Mesenchymal stem cell (in vitro differentiated cells and primary cell): ENCODE measurements at regions not wholly inside any gene's neighbourhood (a gene's known extent, or its start where the extent isn't known, plus 50 kb on each side); places are given as distances from the start of the nearest gene placed in this dataset.

Experiments
- DNase-seq: peaks from one replicate; pipeline ENCODE4 v3.0.0-alpha.2; 2013
- H2AFZ ChIP-seq: one replicate; pipeline ENCODE4 v1.6.1; 2013; ENCODE audit warnings: low read depth, mild to moderate bottlenecking, control low read depth, inconsistent platforms, low read length, moderate library complexity
- H2AK5ac ChIP-seq: 2 replicates; pipeline ENCODE4 v1.6.1; 2013; ENCODE audit warnings: low read length, moderate library complexity, mild to moderate bottlenecking, inconsistent platforms; ENCODE audit not compliant: severe bottlenecking
- H2BK120ac ChIP-seq: one replicate; pipeline ENCODE4 v1.6.1; 2013; ENCODE audit warnings: low read depth, mild to moderate bottlenecking, inconsistent platforms, low read length, moderate library complexity
- H2BK12ac ChIP-seq, 2 experiments: one replicate each; pipeline ENCODE4 v1.6.1; 2013; ENCODE audit warnings: inconsistent platforms in 2 of 2, low read length in 2 of 2, mild to moderate bottlenecking in 2 of 2, moderate library complexity in 2 of 2, control low read depth in 1 of 2
- H2BK15ac ChIP-seq: one replicate; pipeline ENCODE4 v1.6.1; 2013; ENCODE audit warnings: mild to moderate bottlenecking, low read depth, inconsistent platforms; ENCODE audit not compliant: poor library complexity, severe bottlenecking
- H2BK5ac ChIP-seq: 2 replicates; pipeline ENCODE4 v1.6.1; 2013; ENCODE audit warnings: low read depth, mild to moderate bottlenecking, low read length, control low read depth, inconsistent platforms; ENCODE audit not compliant: poor library complexity, severe bottlenecking
- H3K14ac ChIP-seq, 2 experiments: one replicate each; pipeline ENCODE4 v1.6.1; 2013; ENCODE audit warnings: inconsistent platforms in 2 of 2, low read length in 2 of 2, control low read depth in 1 of 2, mild to moderate bottlenecking in 1 of 2, moderate library complexity in 1 of 2
- H3K18ac ChIP-seq, 2 experiments: one replicate each; pipeline ENCODE4 v1.6.1; 2013; ENCODE audit warnings: inconsistent platforms in 2 of 2, low read length in 2 of 2, control low read depth in 1 of 2, low read depth in 1 of 2, mild to moderate bottlenecking in 1 of 2
- H3K23ac ChIP-seq, 2 experiments: one replicate each; pipeline ENCODE4 v1.6.1; 2013; ENCODE audit warnings: inconsistent platforms in 2 of 2, low read length in 2 of 2, mild to moderate bottlenecking in 2 of 2, moderate library complexity in 2 of 2, control low read depth in 1 of 2
- H3K27ac ChIP-seq: 2 replicates; pipeline ENCODE4 v1.5.1; 2013; ENCODE audit warnings: mild to moderate bottlenecking, moderate library complexity, low read length, control low read depth, inconsistent platforms; ENCODE audit not compliant: poor library complexity, severe bottlenecking
- H3K27me3 ChIP-seq, 2 experiments: 2 replicates each; pipeline versions ENCODE4 v1.6.1 to v1.7.0; 2013; ENCODE audit warnings: low read length in 2 of 2, mild to moderate bottlenecking in 2 of 2, moderate library complexity in 2 of 2, control low read depth in 1 of 2, inconsistent platforms in 1 of 2; ENCODE audit not compliant: control insufficient read depth in 1 of 2, insufficient read depth in 1 of 2
- H3K36me3 ChIP-seq, 2 experiments: 2 replicates each; pipeline versions ENCODE4 v1.6.1 to v1.7.0; 2013; ENCODE audit warnings: low read length in 2 of 2, control low read depth in 1 of 2, inconsistent platforms in 1 of 2, low read depth in 1 of 2, mild to moderate bottlenecking in 1 of 2; ENCODE audit not compliant: insufficient read depth in 2 of 2, control insufficient read depth in 1 of 2
- H3K4ac ChIP-seq, 2 experiments: one replicate each; pipeline ENCODE4 v1.6.1; 2013; ENCODE audit warnings: inconsistent platforms in 2 of 2, low read length in 2 of 2, mild to moderate bottlenecking in 2 of 2, moderate library complexity in 2 of 2, control low read depth in 1 of 2, low read depth in 1 of 2
- H3K4me1 ChIP-seq: 2 replicates; pipeline ENCODE4 v1.6.1; 2013; ENCODE audit warnings: low read depth, low read length, control low read depth; ENCODE audit not compliant: control insufficient read depth, insufficient read depth
- H3K4me2 ChIP-seq: 2 replicates; pipeline ENCODE4 v1.6.1; 2013; ENCODE audit warnings: low read length, mild to moderate bottlenecking, inconsistent platforms; ENCODE audit not compliant: poor library complexity, severe bottlenecking
- H3K4me3 ChIP-seq, 2 experiments: 2 replicates each; pipeline versions ENCODE4 v1.5.1 to v1.7.0; 2013; ENCODE audit warnings: low read length in 2 of 2, mild to moderate bottlenecking in 2 of 2, control low read depth in 1 of 2, low read depth in 1 of 2; ENCODE audit not compliant: insufficient read depth in 1 of 2
- H3K79me1 ChIP-seq: replicated peaks from 2 replicates; pipeline ENCODE4 v1.6.1; 2013; ENCODE audit warnings: mild to moderate bottlenecking, control low read depth, low read length, inconsistent platforms; ENCODE audit not compliant: poor library complexity, severe bottlenecking
- H3K9ac ChIP-seq: 2 replicates; pipeline ENCODE4 v1.7.0; 2013; ENCODE audit warnings: mild to moderate bottlenecking, low read length, moderate library complexity
- H3K9me3 ChIP-seq: 2 replicates; pipeline ENCODE4 v1.7.0; 2013; ENCODE audit warnings: mild to moderate bottlenecking, low read length; ENCODE audit not compliant: control insufficient read depth
- H4K8ac ChIP-seq: one replicate; pipeline ENCODE4 v1.6.1; 2013; ENCODE audit warnings: inconsistent platforms, mild to moderate bottlenecking, low read length, moderate library complexity
- H4K91ac ChIP-seq: one replicate; pipeline ENCODE4 v1.6.1; 2013; ENCODE audit warnings: mild to moderate bottlenecking, low read length, inconsistent platforms
- WGBS: methylation state at CpG from one replicate; pipeline ENCODE4 v1.1.7; 2013; ENCODE audit warnings: mixed read lengths; 5-methylcytosine and 5-hydroxymethylcytosine counted together

DNA sequence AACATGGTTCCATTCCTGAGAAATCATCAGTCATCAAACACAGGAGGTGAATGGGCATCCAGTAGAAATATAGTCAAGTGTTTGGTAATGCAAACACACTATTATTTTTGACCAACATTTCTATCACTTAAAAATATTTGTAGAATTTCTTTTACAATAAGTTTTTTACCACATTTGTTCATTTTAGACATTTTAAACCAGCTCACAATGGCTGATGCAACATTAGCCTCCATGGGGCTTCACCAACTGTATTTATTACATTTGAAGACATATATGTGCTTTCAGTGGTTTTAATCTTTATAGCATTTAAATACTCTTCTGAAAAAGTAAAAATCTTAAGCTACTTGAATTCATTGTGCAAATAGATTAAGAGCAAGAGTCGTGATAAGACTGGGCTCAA lies 1201.4 kb upstream of the TMEM132C start:
- no peaks in the 10 kb centered on the region for H3K4me1 ChIP-seq
- H4K91ac ChIP-seq: no peak overlapping the region
- no peak overlapping the region for H3K27ac ChIP-seq
- H3K79me1 ChIP-seq: no peaks in the 10 kb centered on the region
- H3K36me3 ChIP-seq: no peaks in the 10 kb centered on the region
- no peak overlapping the region for H3K18ac ChIP-seq
- H2BK15ac ChIP-seq: no peak overlapping the region
- H3K4me2 ChIP-seq: no peak overlapping the region
- no peak overlapping the region for H3K23ac ChIP-seq
- no peak overlapping the region for H3K9ac ChIP-seq
- no peak overlapping the region for H2BK120ac ChIP-seq
- H2AK5ac ChIP-seq: no peak overlapping the region
- H3K4me3 ChIP-seq: no peak overlapping the region
- no peak overlapping the region for H3K14ac ChIP-seq
- H2BK5ac ChIP-seq: no peak overlapping the region
- no peak overlapping the region for H3K4ac ChIP-seq
- H2AFZ ChIP-seq: no peak overlapping the region
- DNase-seq: no peak
- H4K8ac ChIP-seq: no peak overlapping the region
- H3K9me3 ChIP-seq: no peaks in the 10 kb centered on the region
- no peak overlapping the region for H2BK12ac ChIP-seq
- 78% methylated on average over 1 of the region's 1 CpG for WGBS
- H3K27me3 ChIP-seq: no peaks in the 10 kb centered on the region

DNA sequence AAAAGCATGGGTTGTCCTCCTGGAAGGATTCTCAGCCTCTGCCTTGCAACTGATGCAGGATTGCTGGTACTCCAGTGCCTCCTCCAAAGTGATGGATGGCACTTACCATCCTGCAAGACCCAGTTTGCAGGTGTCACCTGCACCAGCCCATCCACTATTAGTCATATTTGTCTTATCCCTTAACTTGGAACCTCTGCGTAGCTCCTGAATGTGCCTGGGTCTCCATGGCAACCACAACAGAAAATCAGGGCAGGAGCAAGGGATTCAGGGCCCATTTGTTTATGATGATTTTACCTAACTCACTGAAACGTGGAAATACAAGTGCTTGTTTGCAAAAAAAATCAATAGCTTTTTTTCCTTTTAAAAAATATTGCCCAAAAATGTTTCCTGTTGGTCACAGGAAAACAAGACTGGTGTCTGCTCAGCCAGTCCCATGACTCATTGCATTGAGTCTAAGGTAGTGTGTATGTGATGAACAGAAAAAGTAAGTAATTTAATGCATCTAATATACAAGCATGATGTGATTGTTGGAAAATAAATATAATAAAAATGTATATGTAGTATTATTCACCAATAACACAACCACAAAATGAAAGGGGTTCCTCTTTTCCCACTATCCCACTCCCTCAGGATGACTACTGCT lies 1196.3 kb upstream of the TMEM132C start:
- Histone ChIP-seq H3K4me1 (no peaks in the 10 kb centered on the region), H3K27me3 (no peaks in the 10 kb centered on the region), H4K91ac (no peak overlapping the region), H3K27ac (no peak overlapping the region), H3K79me1 (no peaks in the 10 kb centered on the region), H3K9ac (no peak overlapping the region), H2AFZ (no peak overlapping the region), H3K36me3 (no peaks in the 10 kb centered on the region), H2BK120ac (no peak overlapping the region), H3K4me2 (no peak overlapping the region), H3K4ac (no peak overlapping the region), H3K4me3 (no peak overlapping the region), H3K18ac (no peak overlapping the region), H2AK5ac (no peak overlapping the region), H3K14ac (no peak overlapping the region), H2BK15ac (no peak overlapping the region), H3K23ac (no peak overlapping the region), H2BK5ac (no peak overlapping the region), H2BK12ac (no peak overlapping the region), H3K9me3 (no peaks in the 10 kb centered on the region), H4K8ac (no peak overlapping the region)
- DNase-seq: no peak
- 36% methylated on average over 1 of the region's 2 CpGs for WGBS

DNA sequence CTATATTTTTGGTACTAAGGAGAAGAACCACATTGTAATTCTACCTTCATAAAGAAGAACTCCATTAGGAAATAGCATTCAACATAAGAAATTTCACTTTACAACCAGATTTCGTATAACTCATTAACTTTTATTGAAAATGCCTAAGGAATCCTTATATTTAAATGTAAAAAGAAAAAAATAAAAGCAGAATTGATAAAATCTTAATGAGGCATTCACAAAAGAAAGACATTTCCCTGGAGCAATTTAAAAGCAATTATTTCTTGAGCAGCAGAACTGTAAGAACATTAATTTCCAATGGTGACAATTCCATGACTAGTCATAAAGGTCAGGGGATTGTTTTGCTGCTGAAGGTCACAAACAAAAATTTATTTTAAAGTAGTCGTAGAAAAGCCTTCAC lies 1192.8 kb upstream of the TMEM132C start:
- H3K4ac ChIP-seq: no peak overlapping the region
- H4K91ac ChIP-seq: no peak overlapping the region
- H2BK120ac ChIP-seq: no peak overlapping the region
- no peaks in the 10 kb centered on the region for H3K79me1 ChIP-seq
- no peak overlapping the region for H2AFZ ChIP-seq
- no peak overlapping the region for H4K8ac ChIP-seq
- H3K4me1 ChIP-seq: no peaks in the 10 kb centered on the region
- no peak overlapping the region for H2BK5ac ChIP-seq
- no peak overlapping the region for H3K4me2 ChIP-seq
- H3K27me3 ChIP-seq: no peaks in the 10 kb centered on the region
- H3K27ac ChIP-seq: no peak overlapping the region
- H3K4me3 ChIP-seq: no peak overlapping the region
- H3K9ac ChIP-seq: no peak overlapping the region
- H2BK12ac ChIP-seq: no peak overlapping the region
- H3K23ac ChIP-seq: no peak overlapping the region
- H3K14ac ChIP-seq: no peak overlapping the region
- no peaks in the 10 kb centered on the region for H3K36me3 ChIP-seq
- 88% methylated on average over 1 of the region's 2 CpGs for WGBS
- no peak for DNase-seq
- no peak overlapping the region for H2AK5ac ChIP-seq
- no peak overlapping the region for H3K18ac ChIP-seq
- H3K9me3 ChIP-seq: no peaks in the 10 kb centered on the region
- H2BK15ac ChIP-seq: no peak overlapping the region

DNA sequence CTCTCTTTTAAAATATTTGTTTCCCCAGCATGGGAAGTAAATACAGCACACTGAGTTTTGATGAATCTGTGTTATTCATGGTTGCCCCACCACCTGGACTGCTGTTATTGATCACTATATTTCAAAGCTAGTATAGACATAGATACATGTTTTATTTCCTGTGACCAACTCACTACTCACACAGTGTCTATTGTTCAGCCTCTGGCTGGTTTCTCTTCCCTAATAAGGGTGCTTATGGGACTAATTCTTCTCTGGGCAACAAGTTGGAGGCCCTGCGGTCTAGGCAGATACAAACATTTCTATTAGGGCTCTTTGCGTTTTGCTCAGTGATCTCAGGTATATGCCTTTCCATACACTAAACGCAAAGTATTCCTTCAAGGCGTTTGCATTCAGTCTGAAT lies 1191.0 kb upstream of the TMEM132C start:
- H3K18ac ChIP-seq: no peak overlapping the region
- no peaks in the 10 kb centered on the region for H3K36me3 ChIP-seq
- no peaks in the 10 kb centered on the region for H3K9me3 ChIP-seq
- no peak for DNase-seq
- H3K4me1 ChIP-seq: no peaks in the 10 kb centered on the region
- H3K23ac ChIP-seq: no peak overlapping the region
- H2BK15ac ChIP-seq: no peak overlapping the region
- no peak overlapping the region for H3K9ac ChIP-seq
- no peak overlapping the region for H4K8ac ChIP-seq
- no peak overlapping the region for H3K4me2 ChIP-seq
- no peak overlapping the region for H2AK5ac ChIP-seq
- H3K79me1 ChIP-seq: no peaks in the 10 kb centered on the region
- H3K4ac ChIP-seq: no peak overlapping the region
- H2AFZ ChIP-seq: no peak overlapping the region
- no peak overlapping the region for H2BK120ac ChIP-seq
- no peak overlapping the region for H3K4me3 ChIP-seq
- H3K27ac ChIP-seq: no peak overlapping the region
- H3K27me3 ChIP-seq: no peaks in the 10 kb centered on the region
- no peak overlapping the region for H3K14ac ChIP-seq
- no peak overlapping the region for H2BK12ac ChIP-seq
- no peak overlapping the region for H2BK5ac ChIP-seq
- H4K91ac ChIP-seq: no peak overlapping the region
- WGBS: 94% methylated on average over 2 of the region's 4 CpGs
